Rectal smooth muscle tissue (tissue), 1 donor: ENCODE measurements at regions not wholly inside any gene's neighbourhood (a gene's known extent, or its start where the extent isn't known, plus 50 kb on each side); places are given as distances from the start of the nearest gene placed in this dataset.

Source experiments
- H3K27ac ChIP-seq: one replicate; pipeline ENCODE4 v1.7.0; 2013; ENCODE audit warnings: low read depth, low read length, inconsistent platforms
- H3K27me3 ChIP-seq: one replicate; pipeline ENCODE4 v1.7.0; 2013; ENCODE audit warnings: low read length; ENCODE audit not compliant: control insufficient read depth, insufficient read depth
- H3K36me3 ChIP-seq: one replicate; pipeline ENCODE4 v1.7.0; 2013; ENCODE audit warnings: low read length; ENCODE audit not compliant: control insufficient read depth, insufficient read depth
- H3K4me1 ChIP-seq: one replicate; pipeline ENCODE4 v1.7.0; 2013; ENCODE audit warnings: low read length; ENCODE audit not compliant: control insufficient read depth, insufficient read depth
- H3K4me3 ChIP-seq: one replicate; pipeline ENCODE4 v1.7.0; 2013; ENCODE audit warnings: low read length
- H3K9ac ChIP-seq: one replicate; pipeline ENCODE4 v1.7.0; 2013; ENCODE audit warnings: low read length

DNA sequence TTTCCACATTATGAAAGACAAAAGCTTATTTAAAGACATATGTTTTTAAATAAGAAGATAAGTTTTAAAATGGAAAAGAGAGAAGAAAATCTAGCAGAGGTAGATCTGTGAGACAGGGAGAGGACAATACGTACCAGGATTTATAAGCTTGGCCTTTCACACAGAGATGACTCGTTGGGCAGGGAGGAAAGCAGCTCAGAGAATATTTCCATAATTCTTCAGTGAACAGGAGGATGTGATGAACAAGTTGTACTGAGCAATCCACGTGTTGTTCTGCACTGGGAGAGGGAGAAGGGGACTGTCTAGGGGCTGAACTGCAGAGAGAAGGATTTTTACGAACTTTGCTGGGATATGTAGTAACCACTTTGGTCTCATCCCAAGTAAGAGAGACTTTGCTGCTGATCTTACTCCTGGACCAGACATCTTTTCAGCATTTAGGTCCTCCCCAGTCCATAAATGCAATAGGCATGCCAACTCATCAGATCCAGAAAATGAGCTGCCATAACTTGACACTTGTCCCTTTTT is 162.5 kb upstream of the SETBP1 start:
- H3K9ac ChIP-seq, result no peak overlapping the region
- peaks cover 5% of the 10 kb centered on the region for H3K4me1 ChIP-seq
- no peaks in the 10 kb centered on the region for H3K36me3 ChIP-seq
- H3K27ac ChIP-seq, result peak overlapping the region; percentile 28
- no peaks in the 10 kb centered on the region for H3K27me3 ChIP-seq
- H3K4me3 ChIP-seq, result no peak overlapping the region

GRCh38 chr18:44518666-44519065 is 162.0 kb upstream of the SETBP1 start:
- Histone ChIP-seq H3K4me3 (no peak overlapping the region), H3K9ac (no peak overlapping the region), H3K27ac (peak overlapping the region; percentile 28), H3K27me3 (no peaks in the 10 kb centered on the region), H3K4me1 (peaks cover 5% of the 10 kb centered on the region), H3K36me3 (no peaks in the 10 kb centered on the region)

- Histone ChIP-seq H3K27ac (no peak overlapping the region), H3K9ac (no peak overlapping the region), H3K4me1 (peaks cover 5% of the 10 kb centered on the region), H3K36me3 (no peaks in the 10 kb centered on the region), H3K27me3 (no peaks in the 10 kb centered on the region), H3K4me3 (no peak overlapping the region)
These were observed 159.6 kb upstream of the SETBP1 start for GRCh38 chr18:44520981-44521667.

DNA sequence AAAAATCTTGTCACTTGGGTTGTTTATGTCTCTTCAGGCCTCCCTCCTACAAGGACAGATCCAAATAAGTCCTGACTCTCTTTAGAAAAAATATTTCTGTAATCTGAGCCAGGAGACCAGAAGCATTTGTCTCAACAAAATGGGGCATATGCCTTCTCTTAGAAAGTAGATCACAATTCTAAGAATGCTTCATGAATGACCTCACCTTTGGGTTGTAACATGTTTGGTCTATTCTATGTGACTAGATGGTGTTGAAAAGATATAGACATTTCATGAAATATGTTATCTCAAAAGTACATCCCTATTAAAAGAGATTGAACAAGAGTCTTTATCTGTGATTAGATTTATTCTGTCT is 159.0 kb upstream of the SETBP1 start:
- H3K27me3 ChIP-seq, result no peaks in the 10 kb centered on the region
- no peak overlapping the region for H3K27ac ChIP-seq
- H3K4me1 ChIP-seq, result peaks cover 5% of the 10 kb centered on the region
- no peak overlapping the region for H3K9ac ChIP-seq
- no peaks in the 10 kb centered on the region for H3K36me3 ChIP-seq
- no peak overlapping the region for H3K4me3 ChIP-seq

GRCh38 chr18:44526705-44527415 is 153.8 kb upstream of the SETBP1 start:
- no peak overlapping the region for H3K4me3 ChIP-seq
- H3K36me3 ChIP-seq, result no peaks in the 10 kb centered on the region
- H3K9ac ChIP-seq, result no peak overlapping the region
- H3K27me3 ChIP-seq, result no peaks in the 10 kb centered on the region
- H3K4me1 ChIP-seq, result no peaks in the 10 kb centered on the region
- no peak overlapping the region for H3K27ac ChIP-seq

DNA sequence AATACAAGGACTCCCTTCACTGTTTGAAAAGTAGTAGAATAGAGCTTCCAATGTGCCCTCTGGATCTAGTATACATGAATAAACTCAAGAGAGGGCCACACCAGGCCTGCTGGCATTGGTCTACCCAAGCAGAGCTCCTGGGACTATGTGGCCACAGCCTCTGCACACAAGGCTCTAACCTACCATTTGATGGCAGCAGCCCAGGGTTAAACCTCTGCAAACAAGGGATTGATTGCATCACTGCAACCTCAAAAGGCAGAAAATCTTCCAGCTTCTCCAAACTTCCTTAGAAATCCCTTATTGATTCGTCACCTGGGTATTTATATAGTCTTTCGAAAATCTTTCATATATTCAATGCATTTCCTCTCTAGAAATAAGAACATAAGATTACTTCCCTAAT is 147.6 kb upstream of the SETBP1 start:
- H3K4me1 ChIP-seq, result peaks cover 9% of the 10 kb centered on the region
- no peak overlapping the region for H3K9ac ChIP-seq
- H3K27ac ChIP-seq, result no peak overlapping the region
- no peaks in the 10 kb centered on the region for H3K36me3 ChIP-seq
- no peaks in the 10 kb centered on the region for H3K27me3 ChIP-seq
- no peak overlapping the region for H3K4me3 ChIP-seq

GRCh38 chr18:44536046-44536445 is 144.6 kb upstream of the SETBP1 start:
- no peaks in the 10 kb centered on the region for H3K36me3 ChIP-seq
- H3K9ac ChIP-seq, result no peak overlapping the region
- peaks cover 9% of the 10 kb centered on the region for H3K4me1 ChIP-seq
- no peak overlapping the region for H3K4me3 ChIP-seq
- no peaks in the 10 kb centered on the region for H3K27me3 ChIP-seq
- H3K27ac ChIP-seq, result no peak overlapping the region

DNA sequence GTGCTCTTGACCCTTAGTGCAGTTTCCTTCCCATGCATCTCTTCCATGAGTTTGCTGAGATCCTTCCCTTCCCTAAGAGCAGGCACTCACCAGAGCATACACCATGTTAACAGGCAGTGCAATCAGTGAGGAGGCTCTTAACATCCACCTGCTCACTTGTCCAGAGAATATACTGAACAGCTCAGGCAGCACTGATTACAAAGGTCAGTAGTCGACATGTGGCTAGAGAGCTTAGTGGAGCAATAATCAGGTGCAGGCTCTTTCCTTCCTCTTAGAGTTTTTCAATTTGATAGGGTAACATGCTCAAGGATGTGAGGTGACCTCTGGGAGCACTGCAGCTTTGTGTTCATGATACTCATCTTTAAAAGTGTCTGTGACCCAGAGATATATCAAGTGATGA is 144.1 kb upstream of the SETBP1 start:
- Histone ChIP-seq H3K9ac (no peak overlapping the region), H3K36me3 (no peaks in the 10 kb centered on the region), H3K4me1 (peaks cover 9% of the 10 kb centered on the region), H3K4me3 (no peak overlapping the region), H3K27ac (no peak overlapping the region), H3K27me3 (no peaks in the 10 kb centered on the region)

DNA sequence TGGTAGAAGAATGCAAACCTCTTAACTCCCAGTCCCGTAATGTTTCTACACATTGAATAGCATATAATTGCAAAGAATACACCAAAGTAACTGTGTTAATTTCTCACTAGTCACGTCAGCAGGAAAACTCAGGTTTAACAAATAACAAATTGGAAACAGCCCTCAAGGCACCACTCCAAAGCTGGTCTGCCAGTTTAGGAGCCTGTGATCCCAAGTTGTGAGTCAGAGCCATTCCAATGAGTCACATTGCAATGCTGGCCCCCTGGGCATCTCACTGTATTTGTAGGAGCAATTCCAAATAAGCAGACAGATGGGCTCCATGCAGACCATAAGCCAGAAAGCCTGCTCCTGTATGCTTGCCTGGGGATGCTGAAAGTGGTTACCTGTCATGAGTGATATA is 143.2 kb upstream of the SETBP1 start:
- H3K36me3 ChIP-seq, result no peaks in the 10 kb centered on the region
- H3K4me3 ChIP-seq, result no peak overlapping the region
- H3K27ac ChIP-seq, result no peak overlapping the region
- peaks cover 9% of the 10 kb centered on the region for H3K4me1 ChIP-seq
- no peak overlapping the region for H3K9ac ChIP-seq
- no peaks in the 10 kb centered on the region for H3K27me3 ChIP-seq

DNA sequence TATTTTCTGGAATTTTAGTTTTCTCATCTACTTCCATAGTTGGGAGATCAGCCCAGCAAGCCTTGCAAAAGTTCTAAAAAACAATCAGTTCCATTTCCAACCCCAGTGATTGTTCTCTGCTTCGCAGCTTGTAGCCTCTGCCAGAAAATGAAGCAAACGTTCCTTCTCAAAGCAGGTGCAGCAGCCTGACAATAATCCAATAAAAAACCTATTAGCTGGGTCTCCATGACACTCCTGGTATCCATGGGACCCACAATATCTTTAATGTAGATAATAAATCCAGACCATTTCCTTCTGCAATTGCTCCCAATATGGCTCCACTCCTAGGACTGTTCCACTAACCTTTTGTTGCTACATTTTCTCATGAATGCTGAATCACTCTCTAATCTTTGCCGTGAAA is 140.8 kb upstream of the SETBP1 start:
- Histone ChIP-seq H3K27me3 (no peaks in the 10 kb centered on the region), H3K9ac (no peak overlapping the region), H3K27ac (no peak overlapping the region), H3K4me1 (peaks cover 9% of the 10 kb centered on the region), H3K36me3 (no peaks in the 10 kb centered on the region), H3K4me3 (no peak overlapping the region)

DNA sequence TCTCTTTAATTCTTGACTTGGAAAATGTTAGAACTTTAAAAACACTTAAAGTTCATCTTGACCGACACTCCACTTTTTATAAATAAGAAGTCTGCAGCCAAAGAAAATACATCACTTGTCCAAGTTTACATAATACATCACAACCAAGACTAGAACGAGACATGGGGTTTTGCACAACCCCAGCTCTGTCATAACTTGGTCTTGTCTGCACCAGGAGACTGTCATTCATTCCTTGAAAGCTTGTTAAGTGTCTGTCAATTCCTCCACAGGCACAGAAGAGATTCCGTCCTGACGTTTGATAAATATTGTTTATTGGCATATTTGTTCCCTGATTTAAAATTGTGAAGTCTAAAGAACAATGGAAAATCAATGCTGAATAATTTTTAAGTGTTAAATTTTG is 139.5 kb upstream of the SETBP1 start:
- Histone ChIP-seq H3K36me3 (no peaks in the 10 kb centered on the region), H3K4me3 (no peak overlapping the region), H3K27me3 (no peaks in the 10 kb centered on the region), H3K9ac (no peak overlapping the region), H3K27ac (no peak overlapping the region), H3K4me1 (peaks cover 7% of the 10 kb centered on the region)

- H3K4me3 ChIP-seq, result no peak overlapping the region
- no peaks in the 10 kb centered on the region for H3K36me3 ChIP-seq
These were observed 138.9 kb upstream of the SETBP1 start for GRCh38 chr18:44541781-44542180.

DNA sequence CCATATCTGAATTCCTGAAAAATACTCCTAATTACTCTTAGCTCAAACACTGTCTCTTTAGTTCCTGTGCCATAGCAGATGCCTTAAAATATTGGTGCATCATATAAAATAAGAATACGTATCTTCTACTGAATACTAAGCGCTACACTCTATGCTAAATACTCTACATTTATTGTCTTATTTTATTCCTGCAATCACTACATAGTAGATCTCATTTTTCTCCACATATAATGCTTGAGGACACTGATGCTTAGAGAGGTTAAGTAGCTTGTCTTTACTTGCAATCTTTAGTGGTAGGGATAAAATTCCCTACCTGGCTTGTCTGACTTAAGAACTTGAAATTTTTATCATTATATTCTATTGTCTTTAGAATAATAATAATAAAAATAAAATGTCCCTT is 137.3 kb upstream of the SETBP1 start:
- Histone ChIP-seq H3K9ac (no peak overlapping the region), H3K27ac (no peak overlapping the region), H3K4me1 (no peaks in the 10 kb centered on the region), H3K4me3 (no peak overlapping the region), H3K36me3 (no peaks in the 10 kb centered on the region), H3K27me3 (no peaks in the 10 kb centered on the region)

More at GRCh38 chr18:44541781-44542180, 138.9 kb upstream of the SETBP1 start:
- H3K9ac ChIP-seq, result no peak overlapping the region
- H3K27ac ChIP-seq, result no peak overlapping the region
- H3K4me1 ChIP-seq, result peaks cover 3% of the 10 kb centered on the region
- no peaks in the 10 kb centered on the region for H3K27me3 ChIP-seq
